Daoy (cell line): ENCODE measurements at regions not wholly inside any gene's neighbourhood (a gene's known extent, or its start where the extent isn't known, plus 50 kb on each side); places are given as distances from the start of the nearest gene placed in this dataset.

Experiments
- DNase-seq: peaks from one replicate; pipeline ENCODE4 v3.0.0-alpha.2; 2015; ENCODE audit warnings: low read depth

GRCh38 chr10:61091531-61091930 lies 147.5 kb upstream of the RHOBTB1 start:
- DNase-seq = no peak

GRCh38 chr10:61089251-61089650 lies 145.3 kb upstream of the RHOBTB1 start:
- DNase-seq = no peak

- DNase-seq = no peak
Measured at GRCh38 chr10:61084493-61084892, 140.5 kb upstream of the RHOBTB1 start.

GRCh38 chr10:61081301-61081700 lies 137.3 kb upstream of the RHOBTB1 start:
- DNase-seq = no peak

GRCh38 chr10:61078542-61079275 lies 134.7 kb upstream of the RHOBTB1 start:
- no peak for DNase-seq

- DNase-seq = no peak
Measured at GRCh38 chr10:61076572-61077114, 132.7 kb upstream of the RHOBTB1 start.

GRCh38 chr10:61073391-61073790 lies 129.4 kb upstream of the RHOBTB1 start:
- no peak for DNase-seq

- no peak for DNase-seq
Measured at GRCh38 chr10:61071580-61071979, 127.6 kb upstream of the RHOBTB1 start.

- DNase-seq = no peak
Measured at GRCh38 chr10:61068471-61068870, 124.5 kb upstream of the RHOBTB1 start.

- DNase-seq = no peak
Measured at GRCh38 chr10:61067671-61068336, 123.8 kb upstream of the RHOBTB1 start.

GRCh38 chr10:61066661-61067344 lies 122.8 kb upstream of the RHOBTB1 start:
- no peak for DNase-seq

- DNase-seq = no peak
Measured at GRCh38 chr10:61065051-61065450, 121.1 kb upstream of the RHOBTB1 start.

- no peak for DNase-seq
Measured at GRCh38 chr10:61064356-61064755, 120.4 kb upstream of the RHOBTB1 start.

- peak; percentile 1 for DNase-seq
Measured at GRCh38 chr10:61063901-61064300, 119.9 kb upstream of the RHOBTB1 start.

GRCh38 chr10:61063034-61063433 lies 119.0 kb upstream of the RHOBTB1 start:
- DNase-seq = no peak

GRCh38 chr10:61061923-61062504 lies 118.0 kb upstream of the RHOBTB1 start:
- DNase-seq = no peak

GRCh38 chr10:61059636-61060035 lies 115.7 kb upstream of the RHOBTB1 start:
- no peak for DNase-seq

- DNase-seq = no peak
Measured at GRCh38 chr10:61052469-61053205, 108.7 kb upstream of the RHOBTB1 start.

- DNase-seq = no peak
Measured at GRCh38 chr10:61051344-61051743, 107.4 kb upstream of the RHOBTB1 start.

GRCh38 chr10:61050120-61050745 lies 106.2 kb upstream of the RHOBTB1 start:
- DNase-seq = no peak

- DNase-seq = no peak
Measured at GRCh38 chr10:61049386-61049785, 105.4 kb upstream of the RHOBTB1 start.
